Stromal cell of bone marrow (primary cell): ENCODE measurements at regions not wholly inside any gene's neighbourhood (a gene's known extent, or its start where the extent isn't known, plus 50 kb on each side); places are given as distances from the start of the nearest gene placed in this dataset.
"Not testable (repeated sequence)": the region's sequence is repeated elsewhere in the genome, so short reads cannot be mapped to it uniquely, and the experiment has no call there.

Source experiments
- DNase-seq: peaks from one replicate; pipeline ENCODE4 v3.0.0-alpha.2; 2012; ENCODE audit warnings: low read depth

DNA sequence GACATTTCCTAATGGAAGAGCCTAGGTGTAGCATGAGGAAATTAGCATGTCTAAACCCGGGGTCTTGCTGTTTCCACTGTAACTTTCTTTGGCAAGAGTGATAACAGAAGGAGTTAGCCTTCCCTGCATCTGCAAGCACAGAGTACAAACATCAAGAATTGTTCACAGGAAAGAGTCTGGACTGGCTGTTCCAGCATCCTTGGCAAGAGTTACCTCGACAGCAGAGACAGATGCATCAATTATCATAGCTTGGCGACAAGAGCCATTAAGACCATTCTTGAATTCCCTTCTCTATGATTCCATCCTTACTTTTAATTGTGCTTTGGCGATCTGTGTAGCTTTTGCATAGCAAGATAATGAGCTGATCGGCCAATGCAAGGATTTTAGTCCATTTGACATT is 82.8 kb upstream of the RALGPS2 start:
- DNase-seq = no peak

DNA sequence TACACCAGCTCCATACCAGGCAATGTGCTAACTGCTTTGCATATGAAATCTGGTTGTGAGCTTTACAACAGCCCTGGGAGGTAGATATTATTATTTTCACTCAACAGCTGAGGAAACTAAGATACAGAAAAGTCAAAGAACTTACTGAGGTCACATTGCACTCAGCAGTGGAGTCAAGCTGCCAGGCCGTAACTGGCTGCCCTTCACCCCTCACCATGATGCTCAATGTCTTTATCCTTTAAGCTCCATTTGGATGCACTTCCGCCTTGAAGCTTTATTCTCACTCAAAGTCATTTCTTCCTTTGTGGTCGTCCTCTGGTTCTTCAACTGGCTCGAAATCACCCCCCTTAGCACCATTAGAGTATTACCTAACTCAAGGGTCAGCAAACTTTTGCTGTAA is 81.7 kb upstream of the RALGPS2 start:
- DNase-seq = no peak

DNA sequence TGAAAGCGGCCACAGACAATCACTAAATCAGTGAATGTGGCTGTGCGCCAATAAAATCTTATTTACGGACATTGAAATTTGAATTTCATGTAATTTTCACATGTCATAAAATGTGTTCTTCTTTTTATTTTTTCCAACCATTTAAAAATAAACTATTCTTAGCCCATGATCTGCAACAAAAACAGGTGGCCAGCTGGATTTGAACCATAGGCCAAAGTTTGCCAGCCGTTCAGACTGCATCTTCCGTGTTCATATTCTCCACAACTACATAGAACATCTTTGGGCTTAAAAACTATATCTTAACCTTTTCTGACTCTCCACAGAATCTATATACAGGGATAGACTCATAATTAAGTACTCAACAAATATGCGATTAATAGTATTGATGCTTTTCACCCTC is 81.2 kb upstream of the RALGPS2 start:
- DNase-seq = no peak

DNA sequence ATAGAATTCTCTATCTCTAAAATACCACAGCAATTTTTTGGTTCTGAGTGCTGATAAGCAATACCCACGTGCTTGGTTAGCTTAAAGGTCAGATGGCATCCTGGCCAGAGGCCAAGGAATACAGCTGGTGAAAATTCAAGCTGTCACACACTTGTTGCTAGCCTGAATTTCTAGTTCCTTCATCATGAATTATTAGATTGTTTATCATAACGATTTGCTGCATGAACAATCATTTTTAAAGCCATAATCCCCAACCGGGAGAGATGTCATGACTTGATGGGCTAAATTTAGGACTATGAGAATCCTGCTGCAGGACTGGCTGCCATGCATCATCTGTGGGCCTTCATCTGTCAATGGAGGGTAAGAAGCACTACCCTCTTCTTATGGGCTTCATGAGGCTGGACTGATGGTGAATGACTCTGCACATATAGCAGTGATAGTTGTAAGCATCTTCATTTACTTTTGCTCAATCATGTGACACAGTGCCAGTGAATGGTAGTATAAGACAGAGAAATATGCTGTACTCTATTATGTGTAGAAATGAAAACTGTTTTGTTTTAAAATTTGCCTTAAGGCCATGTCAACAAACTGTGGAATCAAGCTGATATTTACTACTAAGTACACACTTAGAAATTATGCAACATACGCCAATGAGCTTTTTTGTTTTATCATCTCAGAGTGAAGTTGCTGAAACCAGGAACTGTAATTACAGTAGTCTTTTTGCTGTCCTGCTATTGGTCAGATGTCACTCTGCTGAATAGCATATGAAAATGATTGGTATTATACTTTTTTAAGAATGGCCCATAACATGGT is 80.5 kb upstream of the RALGPS2 start:
- DNase-seq = no peak

DNA sequence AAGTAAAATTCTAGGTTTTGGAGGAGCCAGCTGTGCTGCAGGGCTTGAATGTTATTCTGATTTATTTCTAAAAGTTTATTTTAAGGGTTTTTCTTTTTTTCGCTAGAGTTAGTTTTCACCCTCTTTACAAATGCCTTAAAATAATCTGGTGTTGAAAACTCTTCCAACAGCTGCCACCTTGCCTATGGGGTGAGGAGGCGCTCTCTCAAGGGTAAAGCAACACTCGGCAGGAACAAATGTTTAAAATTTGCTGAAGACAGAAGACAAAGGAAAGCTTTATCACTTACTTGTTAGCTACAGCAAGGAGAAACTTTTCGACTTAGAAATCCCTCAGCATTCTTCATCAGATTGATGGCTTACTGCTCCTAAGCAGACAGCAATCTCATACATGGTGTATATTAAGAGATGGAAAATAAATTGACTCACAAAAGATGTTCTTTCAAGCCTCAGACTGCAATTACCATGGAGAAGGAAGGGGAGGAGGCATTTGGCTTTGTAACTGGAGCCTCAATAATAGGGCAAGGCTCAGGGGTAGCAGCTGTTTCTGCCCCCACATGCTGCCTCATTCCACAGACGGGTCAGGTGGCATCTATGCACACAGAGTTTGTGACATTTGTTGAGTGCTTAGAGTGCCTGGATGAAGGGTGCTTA is 79.8 kb upstream of the RALGPS2 start:
- DNase-seq = no peak

DNA sequence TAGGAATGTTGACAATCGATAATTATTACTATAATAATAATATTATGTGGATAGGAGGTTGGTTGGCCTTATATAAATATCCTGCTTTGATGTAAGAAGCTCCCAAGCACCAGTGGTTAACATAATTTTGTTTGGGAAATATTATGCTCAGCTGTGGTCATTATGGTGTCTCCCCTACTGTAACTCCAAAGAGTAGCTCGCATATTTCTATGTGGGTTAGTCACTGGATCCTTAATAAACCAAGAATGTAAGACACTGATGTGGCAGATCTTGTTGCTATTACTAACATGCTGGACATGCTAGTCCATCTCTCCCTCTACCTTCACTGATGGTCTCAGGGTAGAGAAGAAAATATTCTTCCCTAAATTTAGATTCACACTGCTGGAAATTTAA is 79.2 kb upstream of the RALGPS2 start:
- peak; percentile 54 for DNase-seq

DNA sequence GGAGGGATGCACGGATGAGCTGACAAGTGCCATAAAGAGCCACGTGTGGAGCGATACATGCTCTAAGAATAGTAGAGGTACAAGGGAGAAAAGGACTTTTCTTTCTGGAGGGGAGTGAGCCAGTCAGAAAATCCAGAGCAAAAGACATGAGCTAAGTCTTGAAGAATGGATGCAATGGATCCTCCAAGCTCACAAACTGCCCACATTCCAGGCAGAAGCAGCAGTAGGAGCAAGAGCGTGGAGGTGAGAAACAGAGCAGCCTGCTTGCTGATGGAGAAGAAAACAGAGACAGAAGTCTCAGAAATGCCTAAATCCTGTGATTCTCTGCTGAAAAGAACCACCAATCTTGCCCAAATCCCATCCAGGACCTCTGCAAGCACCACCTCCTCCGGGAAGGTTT is 78.2 kb upstream of the RALGPS2 start:
- DNase-seq = no peak

DNA sequence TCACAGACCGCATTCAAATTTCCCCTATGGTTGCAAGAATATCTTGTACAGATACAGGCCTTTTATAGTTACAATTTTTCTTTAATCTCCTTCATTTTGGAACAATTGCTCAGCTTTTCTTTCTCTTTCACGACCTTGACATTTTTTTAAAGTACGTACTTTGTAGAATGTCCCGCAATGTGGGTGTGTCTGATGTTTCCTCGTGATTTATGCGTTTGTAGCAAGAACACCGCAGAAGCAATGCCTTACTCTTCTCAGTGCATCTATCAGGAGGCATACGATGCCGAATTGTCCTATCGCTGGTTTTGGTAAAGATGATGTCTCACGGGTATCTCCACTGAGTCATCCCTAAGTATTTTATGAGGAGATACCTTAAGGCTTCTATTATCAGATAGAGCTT is 76.9 kb upstream of the RALGPS2 start:
- DNase-seq = no peak

DNA sequence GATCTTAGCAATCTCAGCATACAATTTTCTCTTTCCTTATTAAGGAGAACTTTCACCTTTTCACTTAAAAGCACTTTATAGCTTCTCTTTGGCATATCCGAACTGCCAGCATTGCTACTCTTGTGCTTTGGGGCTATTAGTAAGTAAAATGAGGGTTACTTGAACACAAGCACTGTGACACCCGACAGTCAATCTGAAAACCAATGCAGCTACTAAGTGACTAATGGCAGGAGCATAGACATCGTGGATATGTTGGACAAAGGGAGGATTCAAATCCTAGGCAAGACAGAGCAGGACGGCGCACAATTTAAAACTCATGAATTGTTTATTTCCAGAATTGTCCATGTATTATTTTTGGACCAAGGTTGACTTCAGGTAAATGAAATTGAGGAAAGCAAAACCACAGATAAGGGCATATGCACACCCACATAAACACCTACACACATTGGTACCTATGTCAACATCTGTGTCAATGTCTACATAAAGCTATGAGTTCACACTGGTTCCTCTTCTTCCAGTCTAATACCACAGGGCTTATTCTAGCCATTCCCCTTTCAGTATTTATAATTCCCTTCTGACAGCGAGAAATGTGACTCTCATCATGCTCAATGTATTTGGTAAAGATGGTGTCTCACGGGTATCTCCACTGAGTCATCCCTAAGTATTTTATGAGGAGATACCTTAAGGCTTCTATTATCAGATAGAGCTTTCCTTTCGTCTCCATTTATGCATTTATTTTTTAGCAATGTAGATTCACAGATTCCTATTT is 75.3 kb upstream of the RALGPS2 start:
- no peak for DNase-seq

DNA sequence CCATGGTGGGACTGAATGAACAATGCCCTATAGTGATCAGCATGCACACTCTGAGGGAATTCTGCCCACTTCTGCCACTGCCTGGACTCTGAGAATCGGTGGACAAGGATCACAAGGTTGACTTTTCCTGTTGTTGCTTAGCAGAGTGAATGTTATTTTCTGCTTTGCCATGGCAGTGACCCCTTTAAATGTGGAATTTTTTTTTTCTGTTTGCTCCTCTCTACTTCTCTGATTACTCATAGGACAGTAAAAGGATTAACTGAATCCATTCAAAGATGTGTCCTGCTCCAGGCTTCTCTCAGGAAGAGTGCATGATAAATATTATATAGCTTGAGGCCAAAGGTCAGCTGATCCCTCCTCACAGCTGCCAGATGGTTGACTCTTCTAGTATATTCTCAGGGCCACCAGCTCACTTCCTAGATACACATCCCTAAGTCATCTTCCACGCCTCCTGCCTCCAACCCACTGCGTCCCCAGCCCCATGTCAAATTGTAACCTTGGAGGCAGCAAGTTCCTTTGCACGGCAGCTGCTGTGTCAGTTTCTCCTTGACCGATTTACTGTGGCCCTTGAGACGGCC is 74.0 kb upstream of the RALGPS2 start:
- DNase-seq = no peak

DNA sequence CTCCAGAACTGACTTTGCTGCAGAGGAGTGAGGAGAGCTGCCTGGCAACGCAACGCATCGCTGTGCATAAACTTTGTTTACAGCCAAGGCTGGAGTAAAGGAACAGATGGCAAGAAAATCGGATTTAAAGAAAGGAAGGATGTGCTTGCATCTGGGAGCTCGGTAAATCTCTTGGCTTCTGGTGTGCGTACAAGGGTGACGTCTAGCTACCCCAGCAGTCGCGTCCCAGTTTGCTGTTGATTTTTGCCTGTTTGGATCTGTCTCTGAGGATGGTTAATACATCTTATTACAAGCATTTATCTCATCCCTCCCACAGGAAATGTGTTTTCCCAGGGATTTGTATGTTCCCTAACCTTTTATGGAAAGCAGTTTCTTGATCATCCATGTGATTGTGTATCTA is 73.3 kb upstream of the RALGPS2 start:
- DNase-seq = no peak

DNA sequence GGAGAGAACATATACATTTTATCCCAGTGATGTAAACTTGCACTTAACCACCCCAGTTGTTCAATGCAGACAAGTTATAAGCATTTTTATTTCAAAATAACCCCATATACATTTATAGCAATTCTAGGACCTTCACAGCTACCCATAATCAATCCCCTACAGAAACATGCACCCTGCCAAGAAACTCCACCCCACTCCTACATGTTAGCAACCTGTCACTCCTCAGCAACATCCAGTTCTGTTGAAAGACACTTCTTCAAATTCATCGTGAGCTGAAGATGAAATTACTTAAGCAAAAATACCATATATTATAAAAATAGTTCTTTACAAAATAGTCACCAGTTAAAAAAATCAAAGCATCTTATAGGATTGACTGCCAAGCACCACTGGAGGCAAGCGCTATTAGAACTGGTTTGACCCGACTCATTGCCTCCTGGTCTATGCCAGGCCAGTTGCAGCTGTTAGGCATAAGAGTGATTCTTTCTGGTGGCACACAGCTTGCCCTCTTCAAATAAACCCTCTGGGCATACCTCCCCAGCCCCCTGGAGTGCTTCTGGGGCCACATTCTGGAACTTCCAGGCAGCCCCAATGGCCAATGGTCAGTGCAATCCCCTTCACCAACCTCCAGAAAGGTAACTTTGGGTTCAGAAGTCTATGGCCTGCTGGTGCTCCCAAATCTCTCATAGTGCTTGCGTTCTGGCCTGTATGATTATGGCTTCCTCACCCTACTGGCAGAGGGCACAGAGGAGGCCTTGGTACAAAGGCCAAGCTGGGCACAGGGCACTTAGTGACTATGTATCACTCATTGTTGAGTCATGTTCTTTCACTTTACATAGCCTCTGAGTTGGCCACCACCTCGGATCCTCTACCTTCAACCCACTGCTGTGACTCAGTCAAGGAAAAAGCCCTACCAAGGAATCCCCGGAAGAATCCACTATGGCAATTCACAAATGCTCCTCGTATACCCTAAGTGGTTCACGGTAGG is 72.2 kb upstream of the RALGPS2 start:
- peak; percentile 30 for DNase-seq

DNA sequence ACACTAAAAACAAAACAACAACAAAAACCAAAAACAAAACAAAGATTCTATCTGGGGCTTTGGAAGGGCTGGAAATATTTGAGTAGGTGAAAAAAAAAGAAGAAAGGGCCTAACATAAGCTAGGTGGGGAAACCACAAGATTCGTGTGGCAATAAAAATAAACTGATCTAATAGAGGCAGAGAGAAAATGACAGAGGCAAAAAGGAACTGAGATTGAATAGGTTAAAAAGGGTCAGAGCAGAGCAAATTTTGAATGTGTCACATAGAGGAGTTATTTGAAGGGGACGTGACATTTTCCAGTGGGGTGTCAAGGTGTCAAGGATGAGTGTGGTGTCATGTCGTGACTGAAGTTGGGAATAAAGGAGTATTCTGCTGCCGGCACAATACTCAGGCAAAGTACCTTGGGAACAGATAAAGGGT is 65.2 kb upstream of the RALGPS2 start:
- no peak for DNase-seq

DNA sequence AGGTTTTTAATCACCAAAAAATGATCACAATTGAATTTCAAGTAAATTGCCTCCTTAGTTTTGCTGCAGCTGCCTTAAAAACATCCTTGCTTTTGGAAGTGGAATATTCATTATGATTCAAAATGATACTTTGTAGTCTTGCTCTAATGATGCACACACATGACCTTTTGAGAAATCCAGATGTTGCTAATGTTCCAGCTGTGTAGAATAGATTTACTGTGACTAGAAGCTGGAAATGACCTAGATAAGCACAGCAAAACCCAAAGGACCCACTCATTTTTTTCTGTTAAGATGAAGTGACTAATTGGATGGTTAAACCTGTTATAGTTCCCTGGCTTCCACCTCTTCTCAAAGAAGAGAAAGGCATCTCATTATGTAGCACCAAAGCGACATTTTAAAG is 64.6 kb upstream of the RALGPS2 start:
- no peak for DNase-seq

DNA sequence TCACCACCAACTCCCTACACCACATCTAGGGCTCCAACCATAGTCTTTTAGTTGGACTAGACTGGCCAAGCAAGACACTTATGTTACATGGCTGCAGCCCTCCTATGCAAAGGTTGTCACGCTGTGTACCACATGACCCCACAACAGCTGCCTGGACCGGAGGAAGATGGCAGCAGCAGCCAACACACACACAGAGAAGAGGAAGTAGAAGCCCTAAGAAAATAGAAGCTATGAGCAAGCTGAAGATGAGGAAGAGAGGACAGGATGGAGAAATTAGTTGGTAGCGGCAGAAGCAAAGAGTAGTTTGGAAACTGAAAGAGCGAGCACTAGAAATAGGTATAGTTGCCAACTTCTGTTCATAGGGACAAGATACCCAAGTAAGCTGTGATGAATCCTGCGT is 60.8 kb upstream of the RALGPS2 start:
- no peak for DNase-seq

DNA sequence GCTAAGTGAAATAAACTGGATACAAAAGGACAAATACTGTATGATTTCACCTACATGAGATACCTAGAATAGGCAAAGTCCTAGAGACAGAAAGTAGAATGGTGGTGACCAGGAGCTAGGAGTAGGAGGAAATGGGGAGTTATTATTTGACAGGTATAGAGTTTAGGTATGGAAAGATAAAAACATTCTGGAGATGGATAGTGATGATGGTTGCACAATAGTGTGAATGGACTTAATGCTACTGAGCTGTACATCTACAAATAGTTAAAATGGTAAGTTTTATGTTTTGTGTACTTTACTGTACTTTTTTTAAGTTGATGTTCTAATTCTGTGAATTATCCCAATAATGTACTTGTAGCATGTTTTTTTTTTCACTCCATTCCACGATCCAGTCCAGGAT is 59.5 kb upstream of the RALGPS2 start:
- DNase-seq = no peak

DNA sequence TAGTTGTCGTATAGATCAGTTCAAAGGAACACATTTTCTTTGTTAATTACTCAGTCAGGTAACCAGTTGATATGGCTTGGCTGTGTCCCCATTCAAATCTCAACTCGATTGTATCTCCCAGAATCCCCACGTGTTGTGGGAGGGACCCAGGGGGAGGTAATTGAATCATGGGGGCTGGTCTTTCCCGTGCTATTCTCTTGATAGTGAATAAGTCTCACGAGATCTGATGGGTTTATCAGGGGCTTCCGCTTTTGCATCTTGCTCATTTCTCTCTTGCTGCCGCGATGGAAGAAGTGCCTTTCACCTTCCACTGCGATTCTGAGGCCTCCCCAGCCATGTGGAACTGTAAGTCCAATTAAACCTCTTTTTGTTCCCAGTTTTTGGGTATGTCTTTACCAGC is 58.2 kb upstream of the RALGPS2 start:
- not testable (repeated sequence) for DNase-seq

DNA sequence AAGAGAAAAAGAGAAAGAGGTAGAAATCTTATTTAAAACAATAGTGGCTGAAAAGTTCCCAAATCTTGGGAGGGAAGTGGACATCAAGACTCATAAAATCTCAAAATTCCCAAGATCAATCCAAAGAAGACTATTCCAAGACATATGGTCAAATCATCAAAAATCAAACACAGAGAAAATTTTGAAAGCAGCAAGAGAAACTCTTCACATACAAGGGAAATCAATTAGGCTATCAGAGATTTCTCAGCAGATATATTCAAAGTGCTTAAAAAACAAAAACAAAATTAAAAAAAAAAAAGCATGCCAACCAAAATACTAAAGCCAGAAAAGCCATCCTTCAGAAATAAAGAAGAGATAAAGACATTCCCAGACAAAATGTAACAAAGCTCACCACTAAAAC is 52.6 kb upstream of the RALGPS2 start:
- no peak for DNase-seq

DNA sequence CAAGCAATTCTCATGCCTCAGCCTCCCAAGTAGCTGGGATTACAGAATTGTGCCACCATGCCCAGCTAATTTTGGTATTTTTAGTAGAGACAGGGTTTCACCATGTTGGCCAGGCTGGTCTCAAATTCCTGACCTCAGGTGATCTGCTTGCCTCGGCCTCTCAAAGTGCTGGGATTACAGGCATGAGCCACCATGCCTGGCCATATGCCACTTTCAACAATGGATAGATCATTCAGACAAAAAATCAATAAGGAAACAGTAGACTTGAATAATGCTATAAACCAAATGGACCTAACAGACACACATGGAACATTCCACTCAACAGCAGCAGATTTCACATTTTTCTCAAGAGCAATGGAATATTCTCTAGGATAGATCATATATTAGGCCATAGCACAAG is 50.5 kb upstream of the RALGPS2 start:
- DNase-seq = not testable (repeated sequence)
